CD14-positive monocyte (primary cell): ENCODE measurements at regions not wholly inside any gene's neighbourhood (a gene's known extent, or its start where the extent isn't known, plus 50 kb on each side); places are given as distances from the start of the nearest gene placed in this dataset.

ENCODE experiments used
- DNase-seq, 3 donors: peaks; one replicate each; pipeline ENCODE4 v3.0.0-alpha.2; 2011 to 2022
- H2AFZ ChIP-seq: 2 replicates; pipeline ENCODE4 v1.6.0; 2012; ENCODE audit warnings: mild to moderate bottlenecking, low read depth, low read length, inconsistent platforms; ENCODE audit not compliant: insufficient read depth, poor library complexity, severe bottlenecking
- H3K27ac ChIP-seq, 2 donors: 1 replicate in 1 of 2; 2 replicates in 1 of 2; pipeline ENCODE4 v1.5.1; 2012 to 2013; ENCODE audit warnings: low read length in 2 of 2, control low read depth in 1 of 2, inconsistent platforms in 1 of 2, low read depth in 1 of 2, mild to moderate bottlenecking in 1 of 2
- H3K27me3 ChIP-seq, 2 donors: one replicate each; pipeline versions ENCODE4 v1.6.0 to v1.6.1; 2011 to 2013; ENCODE audit warnings: low read length in 2 of 2; ENCODE audit not compliant: control insufficient read depth in 2 of 2, insufficient read depth in 2 of 2
- H3K36me3 ChIP-seq, 2 donors: replicated peaks in 1 of 2; 1 replicate in 1 of 2; 2 replicates in 1 of 2; pipeline versions ENCODE4 v1.5.1 to v1.6.1; 2012 to 2013; ENCODE audit warnings: low read length in 2 of 2, control low read depth in 1 of 2, inconsistent platforms in 1 of 2, mild to moderate bottlenecking in 1 of 2; ENCODE audit not compliant: insufficient read depth in 2 of 2, control insufficient read depth in 1 of 2
- H3K4me1 ChIP-seq, 2 donors: 1 replicate in 1 of 2; 2 replicates in 1 of 2; pipeline versions ENCODE4 v1.5.1 to v1.6.1; 2012 to 2013; ENCODE audit warnings: low read length in 2 of 2, control low read depth in 1 of 2, inconsistent platforms in 1 of 2, mild to moderate bottlenecking in 1 of 2, moderate library complexity in 1 of 2; ENCODE audit not compliant: insufficient read depth in 2 of 2, control insufficient read depth in 1 of 2
- H3K4me2 ChIP-seq: replicated peaks from 2 replicates; pipeline ENCODE3; 2012; ENCODE audit warnings: low read length, moderate library complexity, mild to moderate bottlenecking; ENCODE audit not compliant: poor library complexity, severe bottlenecking; ENCODE audit errors: extremely low read depth
- H3K4me3 ChIP-seq, 3 experiments: fragments of 200-600 bp in 1 of 3; sonication (generic) in 1 of 3; replicated peaks in 1 of 3; 1 replicate in 2 of 3; 2 replicates in 1 of 3; pipeline ENCODE4 v1.5.1; 2011 to 2013; ENCODE audit warnings: low read length in 3 of 3, mild to moderate bottlenecking in 3 of 3, control low read depth in 2 of 3, low read depth in 2 of 3, inconsistent platforms in 1 of 3, moderate library complexity in 1 of 3
- H3K79me2 ChIP-seq: 2 replicates; pipeline ENCODE4 v1.6.0; 2012; ENCODE audit warnings: mild to moderate bottlenecking, control low read depth, inconsistent platforms, low read length, moderate library complexity; ENCODE audit not compliant: insufficient read depth
- H3K9ac ChIP-seq: 2 replicates; pipeline ENCODE4 v1.6.0; 2017; ENCODE audit warnings: low read length, mild to moderate bottlenecking; ENCODE audit not compliant: insufficient read depth, poor library complexity, severe bottlenecking
- H3K9me3 ChIP-seq, 2 donors: replicated peaks in 1 of 2; 1 replicate in 1 of 2; 2 replicates in 1 of 2; pipeline versions ENCODE4 v1.5.1 to v1.6.1; 2012 to 2013; ENCODE audit warnings: low read length in 2 of 2, control low read depth in 1 of 2; ENCODE audit not compliant: control insufficient read depth in 1 of 2, insufficient read depth in 1 of 2
- H4K20me1 ChIP-seq: 2 replicates; pipeline ENCODE4 v1.6.0; 2012; ENCODE audit warnings: mild to moderate bottlenecking, low read length, control low read depth, moderate library complexity; ENCODE audit not compliant: insufficient read depth
- H3K27ac Mint-ChIP-seq, 7 donors: one replicate each; pipeline ENCODE4 v1.8.0; 2020; ENCODE audit warnings: mild to moderate bottlenecking in 7 of 7, mixed read lengths in 7 of 7, moderate library complexity in 6 of 7, inconsistent platforms in 2 of 7
- H3K27me3 Mint-ChIP-seq, 3 donors: one replicate each; pipeline ENCODE4 v1.8.0; 2021 to 2022; ENCODE audit warnings: low read depth in 3 of 3, mild to moderate bottlenecking in 3 of 3, mixed read lengths in 3 of 3, moderate library complexity in 3 of 3, inconsistent platforms in 1 of 3
- H3K36me3 Mint-ChIP-seq, 2 donors: one replicate each; pipeline ENCODE4 v1.8.0; 2020; ENCODE audit warnings: mixed read lengths in 2 of 2, inconsistent platforms in 1 of 2, mild to moderate bottlenecking in 1 of 2
- H3K4me1 Mint-ChIP-seq: one replicate; pipeline ENCODE4 v1.8.0; 2020; ENCODE audit warnings: mild to moderate bottlenecking, mixed read lengths
- H3K4me3 Mint-ChIP-seq, 2 donors: one replicate each; pipeline ENCODE4 v1.8.0; 2020; ENCODE audit warnings: mild to moderate bottlenecking in 2 of 2, mixed read lengths in 2 of 2, moderate library complexity in 1 of 2
- H3K9me3 Mint-ChIP-seq, 7 donors: one replicate each; pipeline ENCODE4 v1.8.0; 2020 to 2022; ENCODE audit warnings: mixed read lengths in 7 of 7, mild to moderate bottlenecking in 6 of 7, moderate library complexity in 6 of 7, inconsistent platforms in 2 of 7
- CTCF ChIP-seq: fragments of 200-600 bp; IDR thresholded peaks from one replicate; pipeline ENCODE4 v1.8.0; 2022; ENCODE audit warnings: antibody characterized with exemption, mild to moderate bottlenecking
- WGBS: methylation state at CpG from one replicate; pipeline ENCODE4 v1.1.5; 2013; ENCODE audit warnings: missing lambda C conversion rate; ENCODE audit not compliant: insufficient coverage; 5-methylcytosine and 5-hydroxymethylcytosine counted together
- intact Hi-C, 2 donors: fragments of 100-400 bp; cut with micrococcal nuclease; formaldehyde crosslinking; loops; one replicate each; pipeline versions ENCODE4 v1.15.0 to v1.15.1; 2023

- Mint-ChIP-seq H3K36me3 (peaks cover 1 to 3% of the 10 kb centered on the region in 2 donors), H3K27me3 (peaks cover 5 to 10% (median 9%) of the 10 kb centered on the region in 3 donors), H3K27ac (peak overlapping the region in 4 of 7 donors; percentile 31 to 98 (median 78)), H3K9me3 (peaks cover 7 to 14% (median 10%) of the 10 kb centered on the region in 7 donors), H3K4me3 (no peak overlapping the region), H3K4me1 (peaks cover 43% of the 10 kb centered on the region)
- H3K4me2 ChIP-seq, result no peak overlapping the region
- no peak for DNase-seq
- H4K20me1 ChIP-seq, result no peaks in the 10 kb centered on the region
- no peak for TF ChIP-seq CTCF
- no peak overlapping the region for H3K4me3 ChIP-seq
- H3K9me3 ChIP-seq, result peaks cover 0 to 13% of the 10 kb centered on the region in 2 donors
- peaks cover 0 to 2% of the 10 kb centered on the region in 2 donors for H3K27me3 ChIP-seq
- H3K4me1 ChIP-seq, result peaks cover 38 to 44% of the 10 kb centered on the region in 2 donors
- no peaks in the 10 kb centered on the region for H3K79me2 ChIP-seq
- no peaks in the 10 kb centered on the region for H3K36me3 ChIP-seq
- H3K9ac ChIP-seq, result no peak overlapping the region
- WGBS, result 97% methylated on average over 3 of the region's 5 CpGs
- H3K27ac ChIP-seq, result no peak overlapping the region
- intact Hi-C loops, result loop anchor here in 1 of 2 donors (10.0 kb wide), 1 partner anchor 61 kb away; no protein-coding TSS in a partner anchor
- no peak overlapping the region for H2AFZ ChIP-seq
Observed at GRCh38 chr1:8223526-8223925, 94.4 kb upstream of the SLC45A1 start.

DNA sequence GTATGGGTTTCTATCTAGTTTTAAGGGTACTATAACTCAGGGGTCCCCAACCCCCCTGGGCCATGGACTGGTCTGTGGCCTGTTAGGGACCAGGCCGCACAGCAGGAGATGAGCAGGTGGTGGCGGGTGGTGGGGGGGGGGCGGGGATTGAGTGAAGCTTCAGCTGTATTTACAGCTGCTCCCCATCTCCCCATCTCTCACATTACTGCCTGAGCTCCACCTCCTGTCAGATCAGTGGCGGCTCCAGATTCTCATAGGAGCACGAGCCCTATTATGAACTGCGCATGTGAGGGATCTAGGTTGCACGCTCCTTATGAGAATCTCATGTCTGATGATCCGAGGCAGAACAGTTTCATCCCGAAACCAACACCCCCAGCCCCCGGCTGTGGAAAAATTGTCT lies 95.1 kb upstream of the SLC45A1 start:
- Histone ChIP-seq H3K4me2 (no peak overlapping the region), H2AFZ (no peak overlapping the region), H3K79me2 (no peaks in the 10 kb centered on the region), H4K20me1 (no peaks in the 10 kb centered on the region), H3K36me3 (no peaks in the 10 kb centered on the region), H3K4me1 (peaks cover 46 to 51% of the 10 kb centered on the region in 2 donors), H3K27me3 (peaks cover 0 to 4% of the 10 kb centered on the region in 2 donors), H3K27ac (no peak overlapping the region), H3K9me3 (peaks cover 0 to 7% of the 10 kb centered on the region in 2 donors), H3K9ac (no peak overlapping the region), H3K4me3 (no peak overlapping the region)
- 100% methylated on average over 6 of the region's 10 CpGs for WGBS
- intact Hi-C loops, result loop anchor here in 1 of 2 donors (10.0 kb wide), 1 partner anchor 62 kb away; no protein-coding TSS in a partner anchor
- no peak overlapping the region for H3K4me3 Mint-ChIP-seq
- H3K27ac Mint-ChIP-seq, result no peak overlapping the region
- H3K27me3 Mint-ChIP-seq, result peaks cover 3 to 11% (median 5%) of the 10 kb centered on the region in 3 donors
- H3K4me1 Mint-ChIP-seq, result peaks cover 51% of the 10 kb centered on the region
- H3K36me3 Mint-ChIP-seq, result peaks cover 1 to 3% of the 10 kb centered on the region in 2 donors
- peaks cover 3 to 8% (median 7%) of the 10 kb centered on the region in 7 donors for H3K9me3 Mint-ChIP-seq
- no peak for DNase-seq
- TF ChIP-seq CTCF, result no peak
